ENCODE measurements at regions not wholly inside any gene's neighbourhood (a gene's known extent, or its start where the extent isn't known, plus 50 kb on each side); places are given as distances from the start of the nearest gene placed in this dataset.
A peak's percentile ranks its signal among the peaks of the same experiment; 100 is the strongest.

DNA sequence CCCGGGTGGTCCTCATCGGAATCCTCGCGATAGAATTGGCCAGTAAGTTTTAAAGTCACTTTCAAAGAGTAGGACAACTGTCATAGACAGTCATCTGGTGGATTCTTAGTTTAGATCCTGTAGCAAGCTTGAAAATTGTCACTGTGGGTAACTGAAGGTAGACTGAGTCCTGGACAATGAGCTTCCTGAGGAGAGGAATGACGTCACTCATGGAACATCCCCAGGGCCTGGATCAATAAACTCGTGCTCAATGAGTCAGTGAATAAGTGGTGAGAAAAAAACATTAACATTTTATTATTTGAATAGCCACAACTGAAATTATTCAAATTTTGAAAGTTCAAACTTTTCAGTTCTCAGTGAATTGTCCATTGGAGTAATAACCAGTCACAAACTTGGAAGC is 101.4 kb upstream of the CXCR4 start:
- Histone ChIP-seq H2AFZ (ENCODE audit: insufficient read depth, low read depth, low read length, poor library complexity, severe bottlenecking) (no peak overlapping the region), H3K4me3 (replicated peaks in 1 of 3; ENCODE audit: low read depth in 2 of 3, low read length in 3 of 3) (no peak overlapping the region), H3K79me2 (ENCODE audit: insufficient read depth, low read length) (no peaks in the 10 kb centered on the region), H3K27ac (ENCODE audit: low read depth in 1 of 2, low read length in 2 of 2) (no peak overlapping the region), H3K9ac (ENCODE audit: insufficient read depth, low read length, poor library complexity, severe bottlenecking) (no peak overlapping the region), H3K9me3 (replicated peaks in 1 of 2; ENCODE audit: control insufficient read depth in 1 of 2, insufficient read depth in 1 of 2, low read length in 2 of 2) (no peaks in the 10 kb centered on the region), H3K4me2 (replicated peaks; ENCODE audit: extremely low read depth, low read length, poor library complexity, severe bottlenecking) (no peak overlapping the region), H4K20me1 (ENCODE audit: insufficient read depth, low read length) (no peaks in the 10 kb centered on the region), H3K36me3 (replicated peaks in 1 of 2; ENCODE audit: control insufficient read depth in 1 of 2, insufficient read depth in 2 of 2, low read length in 2 of 2) (no peaks in the 10 kb centered on the region), H3K4me1 (ENCODE audit: control insufficient read depth in 1 of 2, insufficient read depth in 2 of 2, low read length in 2 of 2) (peaks cover 29 to 43% of the 10 kb centered on the region in 2 donors), H3K27me3 (ENCODE audit: control insufficient read depth in 2 of 2, insufficient read depth in 2 of 2, low read length in 2 of 2) (no peaks in the 10 kb centered on the region)
- Mint-ChIP-seq H3K4me1 (peaks cover 57% of the 10 kb centered on the region), H3K36me3 (peaks cover 2 to 4% of the 10 kb centered on the region in 2 donors), H3K27ac (peak overlapping the region in 2 of 7 donors; percentile 18 to 51), H3K9me3 (no peaks in the 10 kb centered on the region), H3K27me3 (ENCODE audit: low read depth in 3 of 3) (no peaks in the 10 kb centered on the region), H3K4me3 (no peak overlapping the region)
- DNase-seq = no peak
- TF ChIP-seq, protein P1, sequence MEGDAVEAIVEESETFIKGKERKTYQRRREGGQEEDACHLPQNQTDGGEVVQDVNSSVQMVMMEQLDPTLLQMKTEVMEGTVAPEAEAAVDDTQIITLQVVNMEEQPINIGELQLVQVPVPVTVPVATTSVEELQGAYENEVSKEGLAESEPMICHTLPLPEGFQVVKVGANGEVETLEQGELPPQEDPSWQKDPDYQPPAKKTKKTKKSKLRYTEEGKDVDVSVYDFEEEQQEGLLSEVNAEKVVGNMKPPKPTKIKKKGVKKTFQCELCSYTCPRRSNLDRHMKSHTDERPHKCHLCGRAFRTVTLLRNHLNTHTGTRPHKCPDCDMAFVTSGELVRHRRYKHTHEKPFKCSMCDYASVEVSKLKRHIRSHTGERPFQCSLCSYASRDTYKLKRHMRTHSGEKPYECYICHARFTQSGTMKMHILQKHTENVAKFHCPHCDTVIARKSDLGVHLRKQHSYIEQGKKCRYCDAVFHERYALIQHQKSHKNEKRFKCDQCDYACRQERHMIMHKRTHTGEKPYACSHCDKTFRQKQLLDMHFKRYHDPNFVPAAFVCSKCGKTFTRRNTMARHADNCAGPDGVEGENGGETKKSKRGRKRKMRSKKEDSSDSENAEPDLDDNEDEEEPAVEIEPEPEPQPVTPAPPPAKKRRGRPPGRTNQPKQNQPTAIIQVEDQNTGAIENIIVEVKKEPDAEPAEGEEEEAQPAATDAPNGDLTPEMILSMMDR (IDR thresholded peaks at IDR 0.05) = no peak
- intact Hi-C loops (cut with micrococcal nuclease) = loop anchor here (10.0 kb wide), 2 partner anchors 105 to 215 kb away; no protein-coding TSS in a partner anchor
- WGBS (ENCODE audit: insufficient coverage) = no CpG with 5 or more reads among the region's 6 CpGs

DNA sequence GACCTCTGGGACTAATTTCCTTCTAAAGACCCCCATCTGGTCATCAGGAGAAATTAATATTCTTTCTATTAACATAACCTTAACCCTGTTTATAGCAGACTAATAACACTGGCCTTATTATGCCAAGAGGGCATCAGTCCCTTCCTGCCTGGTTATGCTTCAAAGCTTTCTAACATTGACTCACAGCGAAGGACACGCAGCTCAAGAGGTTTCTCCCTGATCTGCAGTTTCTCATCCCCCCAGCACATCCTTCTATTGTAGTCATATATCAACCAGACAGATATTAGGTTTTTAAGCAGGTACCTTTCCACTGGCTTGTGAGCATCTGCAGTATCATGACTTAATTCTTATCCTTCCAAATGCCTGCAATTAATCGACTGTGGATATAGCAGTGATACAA is 100.0 kb upstream of the CXCR4 start:
- Histone ChIP-seq H3K9me3 (replicated peaks in 1 of 2; ENCODE audit: control insufficient read depth in 1 of 2, insufficient read depth in 1 of 2, low read length in 2 of 2) (no peaks in the 10 kb centered on the region), H3K79me2 (ENCODE audit: insufficient read depth, low read length) (no peaks in the 10 kb centered on the region), H3K4me3 (replicated peaks in 1 of 3; ENCODE audit: low read depth in 2 of 3, low read length in 3 of 3) (no peak overlapping the region), H3K27me3 (ENCODE audit: control insufficient read depth in 2 of 2, insufficient read depth in 2 of 2, low read length in 2 of 2) (no peaks in the 10 kb centered on the region), H3K4me1 (ENCODE audit: control insufficient read depth in 1 of 2, insufficient read depth in 2 of 2, low read length in 2 of 2) (peaks cover 43 to 56% of the 10 kb centered on the region in 2 donors), H2AFZ (ENCODE audit: insufficient read depth, low read depth, low read length, poor library complexity, severe bottlenecking) (no peak overlapping the region), H3K9ac (ENCODE audit: insufficient read depth, low read length, poor library complexity, severe bottlenecking) (no peak overlapping the region), H4K20me1 (ENCODE audit: insufficient read depth, low read length) (no peaks in the 10 kb centered on the region), H3K27ac (ENCODE audit: low read depth in 1 of 2, low read length in 2 of 2) (no peak overlapping the region), H3K4me2 (replicated peaks; ENCODE audit: extremely low read depth, low read length, poor library complexity, severe bottlenecking) (no peak overlapping the region), H3K36me3 (replicated peaks in 1 of 2; ENCODE audit: control insufficient read depth in 1 of 2, insufficient read depth in 2 of 2, low read length in 2 of 2) (no peaks in the 10 kb centered on the region)
- no peak overlapping the region for H3K4me3 Mint-ChIP-seq
- peaks cover 2 to 4% of the 10 kb centered on the region in 2 donors for H3K36me3 Mint-ChIP-seq
- intact Hi-C loops (cut with micrococcal nuclease) = loop anchor here (10.0 kb wide), 2 partner anchors 107 to 213 kb away; no protein-coding TSS in a partner anchor
- H3K27me3 Mint-ChIP-seq (ENCODE audit: low read depth in 3 of 3) = no peaks in the 10 kb centered on the region
- DNase-seq = no peak
- H3K27ac Mint-ChIP-seq = peak overlapping the region in 1 of 7 donors; percentile 93
- peaks cover 71% of the 10 kb centered on the region for H3K4me1 Mint-ChIP-seq
- H3K9me3 Mint-ChIP-seq = no peaks in the 10 kb centered on the region
- TF ChIP-seq, protein P1 (IDR thresholded peaks at IDR 0.05) = no peak
- WGBS (ENCODE audit: insufficient coverage) = 100% methylated on average over 1 of the region's 3 CpGs
